GM18520 (cell line): ENCODE measurements at regions not wholly inside any gene's neighbourhood (a gene's known extent, or its start where the extent isn't known, plus 50 kb on each side); places are given as distances from the start of the nearest gene placed in this dataset.
"Not testable (repeated sequence)": the region's sequence is repeated elsewhere in the genome, so short reads cannot be mapped to it uniquely, and the experiment has no call there.

Experiments
- ATAC-seq: cut with Tn5 transposase; IDR thresholded peaks from one replicate; pipeline ENCODE4 v1.9.1; 2021; ENCODE audit not compliant: unreplicated experiment

GRCh38 chr18:2144811-2145210 lies 426.5 kb downstream of the METTL4 start:
- no peak for ATAC-seq

GRCh38 chr18:2146092-2146491 lies 425.2 kb downstream of the METTL4 start:
- ATAC-seq: no peak

GRCh38 chr18:2146754-2147153 lies 424.6 kb downstream of the METTL4 start:
- no peak for ATAC-seq

GRCh38 chr18:2147476-2148230 lies 423.7 kb downstream of the METTL4 start:
- no peak for ATAC-seq

GRCh38 chr18:2148823-2149222 lies 422.5 kb downstream of the METTL4 start:
- ATAC-seq: no peak

- no peak for ATAC-seq
These were observed 420.7 kb downstream of the METTL4 start for GRCh38 chr18:2150566-2150965.

- no peak for ATAC-seq
These were observed 417.0 kb downstream of the METTL4 start for GRCh38 chr18:2154278-2154677.

GRCh38 chr18:2164644-2165550 lies 406.4 kb downstream of the METTL4 start:
- ATAC-seq: no peak

GRCh38 chr18:2166876-2167275 lies 404.4 kb downstream of the METTL4 start:
- ATAC-seq: not testable (repeated sequence)

- ATAC-seq: no peak
These were observed 403.3 kb downstream of the METTL4 start for GRCh38 chr18:2168022-2168421.

- no peak for ATAC-seq
These were observed 401.6 kb downstream of the METTL4 start for GRCh38 chr18:2169656-2170055.

GRCh38 chr18:2171840-2172625 lies 399.3 kb downstream of the METTL4 start:
- no peak for ATAC-seq

- no peak for ATAC-seq
These were observed 398.4 kb downstream of the METTL4 start for GRCh38 chr18:2172881-2173280.

- no peak for ATAC-seq
These were observed 397.8 kb downstream of the METTL4 start for GRCh38 chr18:2173486-2173885.

GRCh38 chr18:2178036-2178435 lies 393.3 kb downstream of the METTL4 start:
- no peak for ATAC-seq

GRCh38 chr18:2179498-2180183 lies 391.7 kb downstream of the METTL4 start:
- no peak for ATAC-seq

GRCh38 chr18:2180586-2180985 lies 390.7 kb downstream of the METTL4 start:
- ATAC-seq: no peak

GRCh38 chr18:2183432-2183831 lies 387.9 kb downstream of the METTL4 start:
- no peak for ATAC-seq

GRCh38 chr18:2186967-2187366 lies 384.3 kb downstream of the METTL4 start:
- no peak for ATAC-seq

GRCh38 chr18:2188258-2188657 lies 383.0 kb downstream of the METTL4 start:
- no peak for ATAC-seq
